DMS79 treated with DMSO at 0.1 percent for 48 hours (cell line): ENCODE measurements at regions not wholly inside any gene's neighbourhood (a gene's known extent, or its start where the extent isn't known, plus 50 kb on each side); places are given as distances from the start of the nearest gene placed in this dataset.
A peak's percentile ranks its signal among the peaks of the same experiment; 100 is the strongest.
"Not testable (repeated sequence)": the region's sequence is repeated elsewhere in the genome, so short reads cannot be mapped to it uniquely, and the experiment has no call there.

Source experiments
- DNase-seq: peaks from one replicate; lab custom pipeline; 2025; lab: John Stamatoyannopoulos, UW

GRCh38 chr4:183044924-183045640 lies 54.0 kb upstream of the WWC2 start:
- DNase-seq, result not testable (repeated sequence)

DNA sequence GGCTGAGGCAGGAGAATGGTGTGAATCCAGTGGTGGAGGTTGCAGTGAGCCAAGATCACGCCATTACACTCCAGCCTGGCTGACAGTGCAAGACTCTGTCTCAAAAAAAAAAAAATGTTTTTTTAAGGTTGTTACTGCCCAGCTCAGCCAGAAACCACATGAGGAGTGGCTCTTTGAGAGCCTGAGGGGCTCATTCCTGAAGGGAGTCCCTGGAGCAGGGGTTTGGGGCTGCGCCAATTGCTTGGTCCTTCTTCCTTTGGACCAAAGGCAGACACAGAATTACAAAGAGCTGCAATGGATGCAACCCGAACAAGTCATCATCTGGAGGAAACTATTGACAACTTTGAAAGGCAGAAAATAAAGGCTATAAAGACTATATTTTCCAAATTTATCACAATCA lies 60.6 kb upstream of the WWC2 start:
- no peak for DNase-seq

DNA sequence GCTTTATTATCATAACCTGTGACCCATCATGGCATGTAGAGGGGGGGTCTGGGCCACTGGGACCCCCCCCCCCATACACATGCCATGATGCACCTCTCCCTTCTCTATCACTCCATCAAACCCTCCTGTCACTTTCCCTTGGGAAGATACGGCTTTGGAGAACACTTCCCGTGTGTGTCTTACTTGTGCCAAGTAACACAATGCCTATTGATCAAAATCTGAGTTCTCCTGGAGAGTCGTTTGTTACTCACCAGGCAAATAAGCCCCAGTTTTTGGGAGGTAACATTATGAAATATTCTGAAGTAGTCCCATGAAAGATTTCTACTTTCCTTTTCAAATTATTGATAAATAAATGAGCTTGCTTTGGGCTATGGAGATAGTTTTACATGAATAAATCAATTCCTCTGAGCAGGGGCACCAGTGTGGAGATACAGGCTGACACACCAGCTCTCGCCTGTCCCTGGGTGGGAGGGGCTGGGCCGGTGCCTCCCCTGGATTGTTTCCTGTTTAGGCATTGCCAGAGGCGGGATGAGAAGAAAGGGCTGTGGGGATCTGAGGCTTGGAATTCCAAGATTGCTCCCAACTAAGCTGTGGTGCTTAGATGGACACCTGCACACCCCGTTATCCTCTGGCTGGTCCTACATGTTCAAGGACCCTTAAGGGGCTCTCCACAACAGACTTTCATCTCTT lies 63.2 kb upstream of the WWC2 start:
- DNase-seq, result no peak

GRCh38 chr4:183035256-183035655 lies 63.8 kb upstream of the WWC2 start:
- DNase-seq, result no peak

DNA sequence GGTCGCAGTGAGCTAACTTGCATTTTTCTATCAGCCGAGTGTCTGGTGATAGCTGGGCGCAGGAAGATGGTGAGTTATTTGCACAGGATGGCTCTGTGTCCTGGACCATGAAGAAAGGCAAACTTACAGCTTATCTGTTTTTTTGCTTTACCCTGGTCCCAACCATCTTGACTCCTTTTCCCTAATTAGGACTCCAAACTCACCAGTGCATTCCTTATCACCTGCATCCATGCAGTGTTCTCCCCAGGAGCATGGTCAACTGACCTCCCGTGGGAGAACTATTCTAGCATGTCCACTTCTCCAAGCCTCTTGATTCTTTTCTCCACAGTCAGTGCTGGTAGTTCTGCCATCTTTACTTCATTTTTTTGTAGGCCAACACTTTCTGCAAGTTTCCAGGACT lies 68.2 kb upstream of the WWC2 start:
- no peak for DNase-seq

DNA sequence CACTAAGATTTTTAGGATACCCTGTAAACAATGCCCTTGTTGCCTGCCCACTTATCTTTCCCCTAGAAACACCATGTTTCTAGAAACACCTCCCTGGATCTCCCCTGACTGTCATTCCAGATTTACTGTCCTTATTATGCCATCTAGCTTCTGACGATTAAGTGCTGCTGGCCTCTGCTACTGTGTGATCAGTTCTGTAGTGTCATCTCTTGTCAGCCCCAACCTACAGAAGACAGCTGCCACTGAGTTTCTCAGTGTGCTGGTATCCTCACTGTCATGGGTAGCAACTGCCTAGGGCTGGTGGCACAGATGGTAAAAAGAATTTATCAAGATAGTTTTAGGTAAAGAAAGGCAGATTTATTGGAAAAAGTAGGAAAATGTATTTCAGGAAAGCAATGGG lies 68.7 kb upstream of the WWC2 start:
- no peak for DNase-seq

GRCh38 chr4:183029365-183029764 lies 69.7 kb upstream of the WWC2 start:
- DNase-seq, result no peak

GRCh38 chr4:183026701-183027100 lies 72.4 kb upstream of the WWC2 start:
- no peak for DNase-seq

DNA sequence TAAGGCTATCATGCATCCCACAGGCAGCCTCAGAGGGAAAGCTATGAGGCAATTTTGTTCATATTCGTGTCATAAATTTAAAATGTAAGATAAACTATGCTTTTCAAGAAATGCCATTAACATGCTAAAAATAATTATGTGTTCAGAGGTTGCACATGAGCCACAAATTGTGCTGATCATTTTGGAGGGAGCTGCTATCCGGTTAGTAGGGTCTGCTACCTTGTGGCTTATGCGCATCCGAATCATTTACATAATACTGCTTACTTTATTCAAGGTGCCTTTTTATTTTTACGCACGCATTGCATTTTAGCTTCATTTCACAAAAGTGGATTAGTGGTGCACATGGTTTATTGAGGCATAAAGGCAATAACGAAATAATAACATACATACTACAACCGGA lies 76.4 kb upstream of the WWC2 start:
- DNase-seq, result no peak

DNA sequence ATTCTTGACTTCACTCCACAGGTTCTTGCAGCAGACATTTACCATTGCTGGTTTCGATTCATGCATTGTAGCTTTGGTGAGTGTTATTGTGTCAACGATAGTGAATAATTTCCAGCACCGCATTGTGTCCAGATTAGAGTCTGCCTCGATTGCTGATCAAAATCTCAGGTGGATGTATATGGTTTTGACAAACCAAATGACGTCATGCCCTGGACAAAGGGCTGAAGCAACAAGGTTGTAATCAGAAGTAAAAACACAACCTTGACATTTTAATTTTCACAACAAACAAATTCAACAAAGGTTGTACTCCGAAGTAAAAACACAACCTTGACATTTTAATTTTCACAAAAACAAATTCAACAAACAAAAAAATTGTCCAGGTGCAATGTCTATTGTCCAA lies 81.1 kb upstream of the WWC2 start:
- DNase-seq, result peak; percentile 7

DNA sequence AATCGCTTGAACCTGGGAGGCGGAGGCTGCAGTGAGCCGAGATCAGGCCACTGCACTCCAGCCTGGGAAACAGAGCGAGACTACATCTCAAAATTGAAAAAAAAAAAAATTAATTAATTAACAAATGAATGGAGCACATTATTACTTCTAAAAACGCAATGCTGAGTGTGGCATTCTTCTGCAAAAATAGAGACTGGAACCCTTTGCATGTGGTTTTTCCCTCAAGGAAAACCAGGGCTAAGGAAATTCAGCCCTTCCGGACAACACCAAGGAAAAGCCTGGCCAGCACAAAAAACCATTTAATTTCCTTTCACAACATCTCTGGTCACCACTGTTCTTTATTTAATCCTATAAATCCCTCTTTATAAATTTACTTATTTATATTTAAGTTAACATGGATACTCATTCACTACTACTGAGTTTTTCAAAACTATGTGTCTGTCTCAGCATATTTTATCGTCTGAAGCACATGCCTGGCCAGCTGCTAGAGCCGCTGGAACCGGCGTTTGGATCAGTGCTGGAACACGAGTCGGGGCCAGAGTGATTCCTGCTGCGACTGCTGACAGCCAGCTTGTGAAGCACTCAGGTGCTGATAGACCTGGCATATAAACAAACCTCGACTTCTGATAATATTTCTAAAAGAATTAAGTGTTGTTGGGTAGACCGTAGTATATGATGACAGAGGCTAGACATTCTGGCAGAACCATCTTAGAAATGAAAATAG lies 84.5 kb upstream of the WWC2 start:
- DNase-seq, result no peak

- no peak for DNase-seq
These were observed 85.4 kb upstream of the WWC2 start for GRCh38 chr4:183013730-183014002.

GRCh38 chr4:183012879-183013729 lies 86.0 kb upstream of the WWC2 start:
- no peak for DNase-seq

GRCh38 chr4:183011213-183011907 lies 87.7 kb upstream of the WWC2 start:
- DNase-seq, result no peak

GRCh38 chr4:183008492-183008891 lies 90.6 kb upstream of the WWC2 start:
- DNase-seq, result no peak

GRCh38 chr4:183004370-183004769 lies 87.2 kb upstream of the DCTD start:
- DNase-seq, result not testable (repeated sequence)

DNA sequence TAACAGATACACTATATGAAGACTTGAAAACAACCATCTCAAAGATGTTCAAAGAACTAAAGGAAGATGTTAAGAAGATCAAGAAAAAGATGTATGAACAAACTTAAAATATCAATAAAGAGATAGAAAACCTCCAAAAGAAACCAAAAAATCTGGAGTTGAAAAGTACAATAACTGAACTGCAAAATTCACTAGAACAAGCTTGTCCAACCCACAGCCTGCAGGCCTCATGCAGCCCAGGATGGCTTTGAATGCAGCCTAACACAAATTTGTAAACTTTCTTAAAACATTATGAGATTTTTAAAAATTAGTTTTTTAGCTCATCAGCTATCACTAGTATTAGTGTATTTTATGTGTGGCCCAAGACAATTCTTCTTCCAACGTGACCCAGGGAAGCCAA lies 77.0 kb upstream of the DCTD start:
- no peak for DNase-seq

DNA sequence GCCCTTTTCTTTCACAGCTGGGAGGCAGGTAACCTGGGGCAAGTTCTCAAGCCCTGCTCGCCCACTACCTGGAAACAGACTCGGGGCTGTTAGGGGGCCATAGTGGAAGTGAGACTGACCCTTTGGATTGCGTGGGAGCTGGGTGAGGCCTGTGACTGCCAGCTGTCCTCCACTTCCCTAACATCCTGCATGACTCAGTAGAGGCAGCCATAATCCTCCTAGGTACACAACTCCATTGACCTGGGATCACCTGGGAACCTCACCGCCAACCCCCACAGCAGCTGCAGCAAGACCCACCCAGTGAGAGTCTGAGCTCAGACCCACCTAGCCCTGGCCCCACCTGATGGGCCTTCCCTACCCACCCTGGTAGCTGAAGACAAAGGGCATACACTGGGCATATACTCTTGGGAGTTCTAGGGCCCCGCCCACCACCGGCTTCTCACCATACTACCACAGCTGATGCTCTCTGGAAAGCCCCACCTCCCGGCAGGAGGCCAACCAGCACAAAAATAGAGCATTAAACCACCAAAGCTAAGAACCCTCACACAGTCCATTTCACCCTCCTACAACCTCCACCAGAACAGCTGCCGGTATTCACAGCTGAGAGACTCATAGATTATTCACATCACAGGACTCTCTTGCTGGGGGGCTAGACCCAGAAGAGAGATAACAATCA lies 61.1 kb upstream of the DCTD start:
- no peak for DNase-seq

DNA sequence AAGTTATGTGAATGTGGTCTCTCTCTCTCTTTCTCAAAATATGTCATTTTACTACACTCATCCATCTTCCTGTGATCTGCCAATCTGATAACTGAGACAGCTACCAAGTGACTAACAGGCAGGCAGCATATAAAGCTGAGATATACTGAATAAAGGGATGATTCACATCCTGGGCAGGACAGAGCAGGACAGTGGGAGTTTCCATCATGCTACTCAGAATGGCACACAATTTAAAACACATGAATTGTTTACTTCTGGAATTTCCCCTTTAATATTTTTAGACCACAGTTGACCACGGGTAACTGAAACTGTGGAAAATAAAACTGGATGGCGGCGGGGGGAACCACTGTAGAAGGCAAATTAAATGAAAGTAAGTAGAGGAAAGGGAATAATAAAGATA lies 58.6 kb upstream of the DCTD start:
- DNase-seq, result no peak

DNA sequence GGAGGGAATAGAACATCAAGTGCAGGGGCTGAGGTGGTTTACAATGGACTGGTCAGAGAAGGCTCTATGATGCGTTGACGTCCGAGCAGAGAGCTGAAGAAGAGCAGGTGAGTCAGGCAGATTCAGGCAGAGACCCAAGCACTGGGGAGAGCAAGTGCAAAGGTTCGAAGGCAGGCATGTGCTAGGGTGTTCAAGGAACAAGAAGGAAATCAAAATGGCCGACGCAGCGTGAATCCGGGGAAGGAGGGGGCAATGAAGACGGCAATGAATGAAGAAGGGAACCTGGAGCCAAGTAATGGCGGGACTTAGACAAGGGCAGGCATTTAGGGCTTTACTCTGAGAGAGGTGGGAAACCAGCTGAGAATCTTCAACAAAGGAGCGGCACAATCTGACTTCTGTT lies 56.8 kb upstream of the DCTD start:
- no peak for DNase-seq

DNA sequence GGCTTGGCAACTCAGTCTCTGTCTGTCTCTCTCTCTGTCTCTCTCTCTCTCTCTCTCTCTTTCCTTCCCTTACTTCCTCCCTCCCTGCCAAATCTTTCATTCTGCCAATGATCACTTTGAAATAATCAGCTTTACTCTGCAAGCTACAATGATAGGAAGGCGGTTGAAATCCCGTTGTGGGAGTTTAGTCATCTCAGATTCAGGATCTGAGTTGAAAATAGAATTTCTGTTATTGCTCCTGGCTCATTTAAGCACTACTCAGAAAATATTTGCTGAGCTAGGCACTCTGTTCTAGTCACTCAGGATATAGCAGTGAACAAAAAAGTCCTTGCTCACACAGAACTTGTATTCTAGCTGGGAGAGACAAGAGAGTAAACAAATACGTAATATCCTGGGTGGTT lies 56.3 kb upstream of the DCTD start:
- no peak for DNase-seq
